ENCODE measurements at regions not wholly inside any gene's neighbourhood (a gene's known extent, or its start where the extent isn't known, plus 50 kb on each side); places are given as distances from the start of the nearest gene placed in this dataset.

GRCh38 chr5:93099902-93100347 lies 481.1 kb downstream of the NR2F1-AS1 start:
- Histone ChIP-seq H3K4me3 (ENCODE audit: low read depth, low read length) (no peak overlapping the region), H3K27me3 (ENCODE audit: control insufficient read depth, insufficient read depth, low read length) (no peaks in the 10 kb centered on the region), H3K36me3 (ENCODE audit: control insufficient read depth, insufficient read depth, low read length) (no peaks in the 10 kb centered on the region)
- DNase-seq (ENCODE audit: low read depth), result no peak
- no peak for TF ChIP-seq CTCF (IDR thresholded peaks at IDR 0.05; ENCODE audit: insufficient read depth, low read depth, low read length)
- POLR2A ChIA-PET, result no interaction called here
- CTCF ChIA-PET, result interaction anchor here (0.7 to 1.0 kb wide), 3 partner anchors 18 to 479 kb away, joined by 3 to 4 read pairs (median 3); no protein-coding TSS in a partner anchor

DNA sequence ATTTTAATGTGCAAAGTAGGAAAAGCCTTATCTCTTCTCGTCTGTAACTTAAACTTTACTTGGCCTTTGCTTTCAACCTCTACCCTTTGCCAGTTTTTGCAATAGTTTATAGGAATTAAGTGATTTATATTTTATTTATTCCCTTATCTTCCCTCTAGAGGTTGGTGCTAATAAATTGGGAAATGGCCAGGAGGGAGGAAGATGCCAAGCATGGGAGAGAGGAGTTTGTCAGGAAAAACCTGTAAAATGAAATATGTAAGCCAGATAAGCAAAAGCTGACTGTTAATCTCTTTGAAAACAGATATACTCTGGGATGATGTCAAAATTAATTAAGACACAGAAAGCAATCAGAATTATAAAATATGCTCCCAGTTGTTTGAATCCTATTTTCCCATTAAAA lies 484.5 kb downstream of the NR2F1-AS1 start:
- POLR2A ChIA-PET, result no interaction called here
- DNase-seq (ENCODE audit: low read depth), result no peak
- CTCF ChIA-PET, result interaction anchor here (0.6 to 2.3 kb wide), 2 partner anchors 9 to 308 kb away, joined by 4 to 8 read pairs; no protein-coding TSS in a partner anchor
- no peak for TF ChIP-seq CTCF (IDR thresholded peaks at IDR 0.05; ENCODE audit: insufficient read depth, low read depth, low read length)
- Histone ChIP-seq H3K36me3 (ENCODE audit: control insufficient read depth, insufficient read depth, low read length) (no peaks in the 10 kb centered on the region), H3K27me3 (ENCODE audit: control insufficient read depth, insufficient read depth, low read length) (no peaks in the 10 kb centered on the region), H3K4me3 (ENCODE audit: low read depth, low read length) (no peak overlapping the region)

DNA sequence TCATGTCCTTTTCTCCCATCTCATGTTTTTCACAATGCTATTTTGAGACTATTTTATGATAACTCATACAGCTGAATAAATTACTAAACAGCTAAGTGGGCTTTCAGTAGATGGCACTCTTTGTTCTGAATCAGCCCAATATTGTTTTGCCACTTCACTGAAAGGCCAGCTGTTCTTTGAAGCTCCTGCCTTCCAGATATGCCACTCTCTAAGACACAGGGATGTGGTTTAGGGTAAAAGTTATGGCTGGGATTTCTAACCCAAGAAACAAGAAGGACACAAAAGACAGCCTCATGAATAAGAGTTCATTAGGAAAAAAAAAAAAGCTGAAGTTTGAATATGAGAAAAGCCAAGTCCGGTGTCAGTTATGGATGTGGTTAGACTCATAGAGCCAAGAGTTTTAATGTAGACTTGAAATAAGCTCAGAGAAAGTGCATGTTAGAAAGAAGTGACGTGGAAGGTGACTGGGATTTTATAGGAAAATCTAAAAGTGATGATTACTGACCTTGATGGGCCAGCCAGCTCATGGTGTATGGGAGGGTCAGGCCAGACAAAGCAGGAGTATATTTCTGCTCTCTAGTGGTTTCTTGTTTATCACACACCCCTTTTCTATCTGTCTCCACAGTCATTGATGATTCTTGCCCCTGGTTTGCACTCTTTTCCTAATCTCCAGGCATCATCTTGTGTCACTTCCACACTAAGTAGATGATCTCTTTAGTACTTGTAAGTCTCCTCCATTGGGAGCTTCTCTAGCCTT lies 488.5 kb downstream of the NR2F1-AS1 start:
- peak; percentile 44 for TF ChIP-seq CTCF (IDR thresholded peaks at IDR 0.05; ENCODE audit: insufficient read depth, low read depth, low read length)
- DNase-seq (ENCODE audit: low read depth), result no peak
- ChIA-PET POLR2A (interaction anchor here (0.6 kb wide), 1 partner anchor 107 kb away, joined by 3 read pairs; no protein-coding TSS in a partner anchor), CTCF (interaction anchor here (0.6 to 1.6 kb wide), 6 partner anchors 57 to 708 kb away, joined by 3 to 8 read pairs (median 4); partner anchors contain the start of gene NR2F1)
- Histone ChIP-seq H3K4me3 (ENCODE audit: low read depth, low read length) (no peak overlapping the region), H3K27me3 (ENCODE audit: control insufficient read depth, insufficient read depth, low read length) (no peaks in the 10 kb centered on the region), H3K36me3 (ENCODE audit: control insufficient read depth, insufficient read depth, low read length) (no peaks in the 10 kb centered on the region)

GRCh38 chr5:93090698-93091097 lies 490.3 kb downstream of the NR2F1-AS1 start:
- TF ChIP-seq CTCF (IDR thresholded peaks at IDR 0.05; ENCODE audit: insufficient read depth, low read depth, low read length), result no peak
- Histone ChIP-seq H3K36me3 (ENCODE audit: control insufficient read depth, insufficient read depth, low read length) (no peaks in the 10 kb centered on the region), H3K4me3 (ENCODE audit: low read depth, low read length) (no peak overlapping the region), H3K27me3 (ENCODE audit: control insufficient read depth, insufficient read depth, low read length) (no peaks in the 10 kb centered on the region)
- DNase-seq (ENCODE audit: low read depth), result no peak
- CTCF ChIA-PET, result interaction anchor here (1.0 kb wide), 1 partner anchor 708 kb away, joined by 4 read pairs; no protein-coding TSS in a partner anchor
- POLR2A ChIA-PET, result no interaction called here

GRCh38 chr5:93088592-93089389 lies 492.2 kb downstream of the NR2F1-AS1 start:
- TF ChIP-seq CTCF (IDR thresholded peaks at IDR 0.05; ENCODE audit: insufficient read depth, low read depth, low read length), result no peak
- no peak for DNase-seq (ENCODE audit: low read depth)
- POLR2A ChIA-PET, result no interaction called here
- Histone ChIP-seq H3K4me3 (ENCODE audit: low read depth, low read length) (no peak overlapping the region), H3K36me3 (ENCODE audit: control insufficient read depth, insufficient read depth, low read length) (no peaks in the 10 kb centered on the region), H3K27me3 (ENCODE audit: control insufficient read depth, insufficient read depth, low read length) (no peaks in the 10 kb centered on the region)
- CTCF ChIA-PET, result interaction anchor here (2.3 kb wide), 1 partner anchor 9 kb away, joined by 8 read pairs; no protein-coding TSS in a partner anchor
